ENCODE measurements at regions not wholly inside any gene's neighbourhood (a gene's known extent, or its start where the extent isn't known, plus 50 kb on each side); places are given as distances from the start of the nearest gene placed in this dataset.

GRCh38 chr12:127642208-127642607 lies 624.8 kb upstream of the TMEM132C start:
- Histone ChIP-seq H3K4me2 (replicated peaks; ENCODE audit: low read depth, low read length, poor library complexity, severe bottlenecking) (no peak overlapping the region), H2AFZ (ENCODE audit: insufficient read depth, low read depth, low read length, poor library complexity, severe bottlenecking) (no peak overlapping the region), H3K9me3 (ENCODE audit: control extremely low read depth in 1 of 3, control insufficient read depth in 2 of 3, insufficient read depth in 1 of 3, low read length in 2 of 3) (peaks cover 0 to 4% (median 0%) of the 10 kb centered on the region in 3 donors), H3K9ac (ENCODE audit: low read length) (no peak overlapping the region), H3K36me3 (replicated peaks in 1 of 2; ENCODE audit: control extremely low read depth in 1 of 2, control insufficient read depth in 1 of 2, extremely low read depth in 1 of 2, insufficient read depth in 2 of 2, low read length in 1 of 2) (no peaks in the 10 kb centered on the region), H4K20me1 (ENCODE audit: control insufficient read depth, insufficient read depth, low read length, poor library complexity, severe bottlenecking) (no peaks in the 10 kb centered on the region), H3K4me1 (ENCODE audit: control insufficient read depth in 2 of 2, insufficient read depth in 2 of 2, low read length in 2 of 2) (no peaks in the 10 kb centered on the region), H3K27ac (ENCODE audit: low read length in 2 of 2) (no peak overlapping the region), H3K4me3 (ENCODE audit: control extremely low read depth in 1 of 5, extremely low read depth in 1 of 5, insufficient read depth in 1 of 5, low read depth in 2 of 5, low read length in 4 of 5) (no peak overlapping the region), H3K27me3 (replicated peaks in 1 of 4; ENCODE audit: control extremely low read depth in 1 of 4, control insufficient read depth in 3 of 4, insufficient read depth in 4 of 4, low read length in 3 of 4) (no peaks in the 10 kb centered on the region), H3K79me2 (ENCODE audit: control insufficient read depth, insufficient read depth, low read length) (no peaks in the 10 kb centered on the region)
- H3K4me3 Mint-ChIP-seq: no peak overlapping the region
- H3K27me3 Mint-ChIP-seq: no peaks in the 10 kb centered on the region
- H3K4me1 Mint-ChIP-seq: no peaks in the 10 kb centered on the region
- H3K9me3 Mint-ChIP-seq (ENCODE audit: insufficient read depth): no peaks in the 10 kb centered on the region
- POLR2A ChIA-PET: no interaction called here
- TF ChIP-seq EZH2 (IDR thresholded peaks at IDR 0.05; ENCODE audit: borderline replicate concordance, insufficient read depth, low read depth, low read length, poor library complexity, severe bottlenecking): no peak
- no peak for TF ChIP-seq CTCF (IDR thresholded peaks at IDR 0.05)
- 93% methylated on average over 8 of the region's 8 CpGs for WGBS (ENCODE audit: insufficient coverage)
- H3K27ac Mint-ChIP-seq: no peak overlapping the region
- ATAC-seq (ENCODE audit: low read depth): no peak
- CTCF ChIA-PET: no interaction called here
- intact Hi-C loops (cut with micrococcal nuclease): no loop called here
- no peak for DNase-seq

GRCh38 chr12:127648321-127648720 lies 618.6 kb upstream of the TMEM132C start:
- Histone ChIP-seq H3K9me3 (ENCODE audit: control extremely low read depth in 1 of 3, control insufficient read depth in 2 of 3, insufficient read depth in 1 of 3, low read length in 2 of 3) (peaks cover 0 to 9% (median 0%) of the 10 kb centered on the region in 3 donors), H4K20me1 (ENCODE audit: control insufficient read depth, insufficient read depth, low read length, poor library complexity, severe bottlenecking) (no peaks in the 10 kb centered on the region), H3K36me3 (replicated peaks in 1 of 2; ENCODE audit: control extremely low read depth in 1 of 2, control insufficient read depth in 1 of 2, extremely low read depth in 1 of 2, insufficient read depth in 2 of 2, low read length in 1 of 2) (no peaks in the 10 kb centered on the region), H3K79me2 (ENCODE audit: control insufficient read depth, insufficient read depth, low read length) (no peaks in the 10 kb centered on the region), H3K9ac (ENCODE audit: low read length) (no peak overlapping the region), H3K4me2 (replicated peaks; ENCODE audit: low read depth, low read length, poor library complexity, severe bottlenecking) (no peak overlapping the region), H3K4me3 (ENCODE audit: control extremely low read depth in 1 of 5, extremely low read depth in 1 of 5, insufficient read depth in 1 of 5, low read depth in 2 of 5, low read length in 4 of 5) (no peak overlapping the region), H3K27me3 (replicated peaks in 1 of 4; ENCODE audit: control extremely low read depth in 1 of 4, control insufficient read depth in 3 of 4, insufficient read depth in 4 of 4, low read length in 3 of 4) (no peaks in the 10 kb centered on the region), H3K27ac (ENCODE audit: low read length in 2 of 2) (no peak overlapping the region), H3K4me1 (ENCODE audit: control insufficient read depth in 2 of 2, insufficient read depth in 2 of 2, low read length in 2 of 2) (no peaks in the 10 kb centered on the region), H2AFZ (ENCODE audit: insufficient read depth, low read depth, low read length, poor library complexity, severe bottlenecking) (no peak overlapping the region)
- DNase-seq (no peak), ATAC-seq (ENCODE audit: low read depth) (no peak)
- Mint-ChIP-seq H3K27ac (no peak overlapping the region), H3K27me3 (no peaks in the 10 kb centered on the region), H3K4me1 (no peaks in the 10 kb centered on the region), H3K4me3 (no peak overlapping the region), H3K9me3 (ENCODE audit: insufficient read depth) (peaks cover 7% of the 10 kb centered on the region)
- intact Hi-C loops (cut with micrococcal nuclease): no loop called here
- CTCF ChIA-PET: no interaction called here
- 100% methylated on average over 1 of the region's 5 CpGs for WGBS (ENCODE audit: insufficient coverage)
- POLR2A ChIA-PET: no interaction called here
- TF ChIP-seq EZH2 (IDR thresholded peaks at IDR 0.05; ENCODE audit: borderline replicate concordance, insufficient read depth, low read depth, low read length, poor library complexity, severe bottlenecking): no peak
- TF ChIP-seq CTCF (IDR thresholded peaks at IDR 0.05): no peak

All from B cell (primary cell).